SHP77 (cell line): ENCODE measurements at regions not wholly inside any gene's neighbourhood (a gene's known extent, or its start where the extent isn't known, plus 50 kb on each side); places are given as distances from the start of the nearest gene placed in this dataset.

ENCODE experiments used
- DNase-seq, 2 experiments: peaks; one replicate each; lab custom pipeline; 2025; lab: John Stamatoyannopoulos, UW

- no peak for DNase-seq
Observed at GRCh38 chr2:217231212-217231611, 371.3 kb upstream of the TNP1 start.

DNA sequence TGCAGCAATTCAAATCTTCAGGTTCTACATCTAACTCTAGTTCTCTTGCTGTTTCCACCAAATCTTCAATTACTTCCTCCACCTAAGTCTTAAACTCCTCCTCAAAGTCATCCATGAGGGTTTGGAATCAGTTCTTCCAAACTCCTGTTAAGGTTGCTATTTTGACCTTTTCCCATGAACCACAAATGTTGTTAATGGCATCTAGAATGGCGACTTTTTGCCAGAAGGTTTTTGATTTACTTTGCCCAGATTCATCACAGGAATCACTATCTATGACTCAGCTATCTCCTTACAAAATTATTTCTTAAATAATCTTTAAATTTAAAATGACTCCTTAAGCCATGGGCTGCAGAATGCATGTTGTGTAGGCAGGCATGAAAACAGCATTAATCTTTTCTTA, 368.9 kb upstream of the TNP1 start:
- DNase-seq, result no peak

- DNase-seq, result no peak
Observed at GRCh38 chr2:217227794-217228193, 367.9 kb upstream of the TNP1 start.

GRCh38 chr2:217225596-217225995, 365.7 kb upstream of the TNP1 start:
- DNase-seq, result no peak

- DNase-seq, result no peak
Observed at GRCh38 chr2:217223222-217223930, 363.5 kb upstream of the TNP1 start.

GRCh38 chr2:217222309-217222910, 362.5 kb upstream of the TNP1 start:
- no peak for DNase-seq

GRCh38 chr2:217220228-217221013, 360.6 kb upstream of the TNP1 start:
- no peak for DNase-seq

DNA sequence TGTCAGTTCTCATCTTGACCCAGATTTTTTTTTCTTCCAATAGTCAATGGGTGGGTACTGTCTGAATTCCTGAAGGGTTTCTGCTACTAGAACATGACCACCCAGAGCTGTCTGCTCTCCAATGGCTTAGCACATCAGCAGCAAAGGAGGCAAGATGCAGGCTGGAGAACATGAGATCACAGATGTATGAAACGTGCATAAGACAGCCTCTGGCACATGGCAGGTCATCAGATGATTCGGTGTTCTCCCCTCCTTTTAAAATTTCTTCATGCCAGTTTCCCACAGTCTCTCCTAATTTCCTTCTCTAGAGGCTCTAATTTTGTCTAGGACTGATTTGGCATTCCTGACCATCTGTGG, 359.3 kb upstream of the TNP1 start:
- DNase-seq, result no peak

DNA sequence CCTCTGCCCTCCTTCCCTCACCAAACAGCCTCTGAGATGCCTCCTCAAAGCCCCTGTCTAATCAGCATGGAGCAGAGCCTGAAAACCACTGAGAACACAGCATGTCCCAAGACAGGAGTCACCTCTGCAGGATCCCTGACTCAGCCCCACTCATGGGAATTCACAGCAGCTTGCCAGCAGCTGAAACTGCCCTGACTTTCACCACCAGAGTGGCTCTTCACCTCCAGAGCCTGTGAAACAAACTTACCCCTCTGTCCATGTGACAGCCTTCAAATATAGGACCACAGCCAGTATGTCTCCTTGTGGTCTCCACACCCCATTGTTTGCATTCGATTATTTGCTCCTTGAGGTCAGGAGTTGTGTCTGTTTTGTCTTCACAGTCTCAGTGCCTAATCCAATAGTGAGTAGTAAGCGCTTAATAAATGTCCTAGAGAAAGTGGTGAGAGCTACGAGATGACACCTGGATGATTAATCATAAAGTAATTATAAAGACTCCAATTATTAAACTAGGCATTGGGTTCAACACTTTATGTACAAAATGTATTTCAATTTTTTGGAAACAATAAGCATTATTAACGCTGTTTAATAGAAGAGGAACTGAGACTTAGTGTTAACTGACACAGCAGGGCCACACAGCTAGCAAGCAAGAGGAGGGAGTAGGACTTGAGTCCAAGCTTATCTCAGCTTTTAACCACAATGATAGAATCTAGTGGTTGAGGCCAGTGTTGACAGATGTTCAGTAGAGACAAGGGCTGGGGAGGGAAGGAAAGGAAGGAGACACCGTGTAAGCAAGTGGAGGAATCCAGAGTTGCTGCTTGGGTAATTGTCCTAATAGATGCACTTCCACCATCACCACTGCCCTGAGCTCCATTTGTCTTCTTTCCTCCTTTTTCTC, 358.7 kb upstream of the TNP1 start:
- no peak for DNase-seq

GRCh38 chr2:217216982-217217381, 357.1 kb upstream of the TNP1 start:
- no peak for DNase-seq

- DNase-seq, result no peak
Observed at GRCh38 chr2:217216316-217216715, 356.5 kb upstream of the TNP1 start.

DNA sequence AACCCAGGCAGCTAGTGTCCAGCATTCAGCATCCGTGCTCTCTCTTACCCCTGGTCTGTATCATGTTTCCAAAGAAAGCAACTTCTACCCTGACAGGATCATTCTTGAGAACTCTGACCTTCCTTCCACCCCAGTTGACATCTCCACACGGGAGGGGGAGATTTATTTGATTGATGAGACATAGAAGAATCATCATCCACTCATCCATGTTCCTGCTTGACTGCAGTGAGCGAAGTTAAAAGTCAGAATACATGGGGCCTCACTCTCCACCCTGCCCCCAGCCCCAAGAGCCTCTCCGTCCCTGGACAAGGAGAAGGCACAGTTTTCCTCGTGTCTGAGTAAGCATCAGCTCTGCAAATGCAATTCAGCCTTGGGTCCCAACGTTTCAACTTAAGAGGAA, 356.0 kb upstream of the TNP1 start:
- no peak for DNase-seq

DNA sequence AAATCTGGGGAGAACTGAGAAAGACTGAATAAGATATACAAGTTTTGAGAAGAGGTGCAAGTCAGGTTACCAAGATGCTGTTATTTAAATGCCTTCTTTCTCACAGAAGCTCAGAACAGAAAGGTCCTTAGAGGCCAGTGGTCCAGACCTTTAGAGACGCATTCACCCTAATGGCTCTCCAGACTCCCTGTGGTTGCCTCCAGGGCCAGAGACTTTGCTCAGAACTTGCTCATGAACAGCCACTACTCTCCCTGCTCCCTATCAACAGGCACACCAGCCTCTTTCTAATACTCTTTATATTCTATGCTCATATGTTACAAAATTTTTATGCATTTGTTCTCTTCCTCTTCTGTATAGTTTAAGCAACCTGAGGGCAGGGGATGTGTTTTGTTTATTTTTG, 349.0 kb upstream of the TNP1 start:
- DNase-seq, result no peak

DNA sequence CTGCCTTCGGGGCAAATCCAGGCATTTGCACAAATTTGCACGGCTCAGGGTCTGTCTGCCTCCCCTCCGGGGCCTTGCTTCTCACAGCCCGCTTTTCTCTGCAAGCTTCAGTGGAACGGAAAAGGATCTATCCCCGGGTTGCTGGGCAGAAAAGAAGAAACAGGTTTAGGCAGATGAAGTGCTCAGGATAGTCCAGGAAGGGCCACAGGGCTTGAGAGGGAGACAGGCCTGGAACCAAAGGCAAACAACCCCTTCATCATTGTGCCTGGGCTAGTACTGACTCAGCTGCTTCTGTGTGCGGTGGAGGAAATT, 347.8 kb upstream of the TNP1 start:
- no peak for DNase-seq

GRCh38 chr2:217206907-217207698, 347.2 kb upstream of the TNP1 start:
- DNase-seq, result no peak

GRCh38 chr2:217206016-217206725, 346.3 kb upstream of the TNP1 start:
- no peak for DNase-seq

- DNase-seq, result no peak
Observed at GRCh38 chr2:217204358-217204757, 344.5 kb upstream of the TNP1 start.

DNA sequence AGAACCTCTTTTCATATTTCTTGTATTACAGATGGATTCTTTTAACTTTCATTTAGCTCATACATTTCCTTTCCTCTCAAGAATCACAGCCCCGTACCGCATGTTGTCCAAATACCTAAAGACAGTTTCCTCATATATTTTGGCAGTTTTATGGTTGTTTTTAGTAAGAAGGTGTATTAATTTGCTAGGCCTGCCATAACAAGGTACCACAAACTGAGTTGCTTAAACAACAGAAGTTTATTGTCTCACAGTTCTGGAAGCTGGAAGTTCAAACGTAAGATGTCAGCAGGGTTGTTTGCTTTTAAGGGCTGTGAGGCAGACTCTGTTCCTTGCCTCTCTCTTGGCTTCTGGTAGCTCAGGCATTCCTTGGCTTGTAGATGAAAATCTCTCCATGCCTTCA, 343.2 kb upstream of the TNP1 start:
- DNase-seq, result no peak

GRCh38 chr2:217199255-217199630, 339.4 kb upstream of the TNP1 start:
- DNase-seq, result no peak

DNA sequence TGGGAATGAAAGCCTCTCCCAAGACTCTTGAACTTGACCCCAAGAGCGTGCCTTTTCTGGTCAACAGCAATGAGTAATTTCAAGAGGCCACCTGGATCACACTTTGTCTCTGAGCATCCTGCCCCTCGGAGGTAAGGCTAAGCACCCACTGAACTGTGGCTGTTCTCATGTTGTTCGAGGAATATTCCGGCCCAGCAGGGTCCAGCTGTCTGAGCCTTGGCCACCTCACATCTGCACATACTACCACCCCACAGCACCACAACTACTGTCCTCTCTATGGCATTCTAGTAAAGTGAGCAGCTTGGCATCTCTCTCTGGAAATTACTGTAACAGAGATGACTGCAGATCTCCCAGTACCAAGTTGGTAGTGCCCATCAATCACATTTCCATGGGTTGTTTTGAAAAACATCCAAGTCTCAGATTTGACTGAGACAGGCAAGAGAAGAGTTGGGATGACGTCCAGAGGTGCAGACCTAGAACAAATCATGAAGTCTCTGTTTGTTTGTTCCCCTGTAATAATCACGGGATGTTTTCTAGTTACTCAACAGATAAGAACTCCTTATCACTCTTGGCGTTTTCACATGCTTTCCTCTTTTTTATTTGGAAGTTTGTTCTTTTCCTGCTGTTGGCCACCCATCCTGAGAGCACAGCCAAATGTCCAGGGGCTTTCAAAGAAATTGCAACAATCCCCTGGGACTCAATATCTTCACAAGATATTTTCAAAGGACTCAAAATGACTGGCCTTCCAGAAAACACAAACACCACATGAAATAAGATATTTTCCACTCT, 336.0 kb upstream of the TNP1 start:
- no peak for DNase-seq
